ENCODE measurements at regions not wholly inside any gene's neighbourhood (a gene's known extent, or its start where the extent isn't known, plus 50 kb on each side); places are given as distances from the start of the nearest gene placed in this dataset.

DNA sequence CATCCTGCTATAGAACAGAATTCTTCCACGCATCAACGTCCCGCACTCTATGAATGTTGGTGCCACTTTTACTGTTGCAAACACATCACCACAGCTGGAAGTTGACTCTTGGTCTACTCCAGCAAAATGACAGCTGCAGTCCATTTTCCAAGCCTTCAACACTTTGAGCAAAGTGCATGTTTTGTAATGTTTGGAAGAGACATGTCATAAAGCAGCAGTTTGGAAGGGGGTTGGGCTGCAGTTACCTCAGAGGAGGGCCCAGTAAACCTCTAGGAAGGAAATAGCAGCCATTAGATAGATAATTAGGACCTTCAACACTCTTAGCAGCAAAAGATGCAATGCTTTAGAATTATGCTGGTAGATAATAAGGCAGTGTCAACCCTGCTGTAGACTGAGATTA lies 323.6 kb downstream of the TDRD3 start:
- TF ChIP-seq CTCF (IDR thresholded peaks at IDR 0.05 in 4 of 5, conservative IDR thresholded peaks at IDR 0.05 in 1 of 5) (no peak), POLR2A (IDR thresholded peaks at IDR 0.05) (no peak)

Measured in gastrocnemius medialis (tissue), 4 donors.